Mucosa of stomach (tissue), 1 donor: ENCODE measurements at regions not wholly inside any gene's neighbourhood (a gene's known extent, or its start where the extent isn't known, plus 50 kb on each side); places are given as distances from the start of the nearest gene placed in this dataset.

Source experiments
- H3K27me3 ChIP-seq: one replicate; pipeline ENCODE4 v1.7.0; 2013; ENCODE audit warnings: mild to moderate bottlenecking, low read length; ENCODE audit not compliant: control insufficient read depth, insufficient read depth
- H3K36me3 ChIP-seq: one replicate; pipeline ENCODE4 v1.7.0; 2013; ENCODE audit warnings: low read length; ENCODE audit not compliant: control insufficient read depth, insufficient read depth
- H3K4me1 ChIP-seq: one replicate; pipeline ENCODE4 v1.7.0; 2013; ENCODE audit warnings: mild to moderate bottlenecking, low read length; ENCODE audit not compliant: control insufficient read depth, insufficient read depth
- H3K4me3 ChIP-seq: one replicate; pipeline ENCODE4 v1.7.0; 2013; ENCODE audit warnings: low read length
- H3K9ac ChIP-seq: one replicate; pipeline ENCODE4 v1.7.0; 2013; ENCODE audit warnings: mild to moderate bottlenecking, low read length, moderate library complexity
- H3K9me3 ChIP-seq: one replicate; pipeline ENCODE4 v1.7.0; 2013; ENCODE audit warnings: mild to moderate bottlenecking, low read length, moderate library complexity; ENCODE audit not compliant: control insufficient read depth
- donor health status: Pancreatic carcinoma.

DNA sequence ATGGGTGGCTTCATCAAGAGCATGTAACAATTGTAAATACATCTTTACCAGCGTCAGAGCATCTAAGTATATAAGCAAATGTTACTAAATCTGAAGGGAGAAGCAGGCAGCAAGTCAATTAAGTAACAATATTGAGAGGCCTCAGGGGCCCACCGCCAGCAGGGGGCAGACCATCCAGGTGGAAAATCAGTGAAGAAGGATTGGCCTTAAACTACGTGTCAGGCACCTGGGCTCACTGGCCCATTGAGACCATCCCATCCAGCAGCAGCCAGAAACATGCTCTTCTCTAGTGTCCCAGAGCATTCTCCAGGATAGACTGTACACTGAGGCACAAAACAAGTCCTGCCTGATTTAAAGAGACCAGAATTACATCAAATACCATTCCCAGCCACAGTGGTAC lies 96.2 kb upstream of the SNTG2 start:
- Histone ChIP-seq H3K36me3 (no peaks in the 10 kb centered on the region), H3K9me3 (no peaks in the 10 kb centered on the region), H3K4me3 (no peak overlapping the region), H3K9ac (no peak overlapping the region), H3K27me3 (no peaks in the 10 kb centered on the region), H3K4me1 (no peaks in the 10 kb centered on the region)

DNA sequence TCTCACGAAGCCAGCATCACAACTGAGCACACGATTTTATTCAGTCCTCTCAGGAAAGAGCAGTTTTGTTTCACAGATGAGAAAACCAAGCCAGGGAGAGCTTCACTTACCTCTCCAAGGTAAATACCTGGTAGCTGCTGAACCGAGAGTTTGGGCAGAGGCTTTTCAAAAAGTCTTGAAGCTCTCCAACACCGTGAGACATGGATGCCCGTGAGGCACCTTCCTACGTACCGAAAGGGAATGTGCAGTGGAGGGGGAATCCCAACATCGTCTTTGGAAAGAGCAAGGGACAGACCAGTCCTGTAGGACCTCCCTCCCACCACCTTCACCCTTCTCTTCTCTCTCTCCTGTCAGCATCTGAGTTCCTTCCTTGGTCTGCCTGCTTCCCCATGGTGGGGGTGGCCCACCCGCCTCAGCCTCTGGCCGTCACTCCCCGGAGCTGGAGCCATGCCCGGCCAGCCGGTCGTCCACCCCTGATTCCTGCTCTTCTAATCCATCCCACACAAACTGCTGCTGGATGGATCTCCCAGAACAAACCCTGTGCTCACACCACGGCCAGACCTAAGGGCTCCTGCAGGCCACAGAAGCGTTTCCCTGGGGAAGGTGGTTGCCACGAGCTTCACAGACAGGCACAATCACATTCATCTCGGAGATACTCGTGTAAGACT lies 97.3 kb upstream of the SNTG2 start:
- Histone ChIP-seq H3K27me3 (no peaks in the 10 kb centered on the region), H3K9ac (no peak overlapping the region), H3K4me1 (no peaks in the 10 kb centered on the region), H3K4me3 (no peak overlapping the region), H3K9me3 (no peaks in the 10 kb centered on the region), H3K36me3 (no peaks in the 10 kb centered on the region)

DNA sequence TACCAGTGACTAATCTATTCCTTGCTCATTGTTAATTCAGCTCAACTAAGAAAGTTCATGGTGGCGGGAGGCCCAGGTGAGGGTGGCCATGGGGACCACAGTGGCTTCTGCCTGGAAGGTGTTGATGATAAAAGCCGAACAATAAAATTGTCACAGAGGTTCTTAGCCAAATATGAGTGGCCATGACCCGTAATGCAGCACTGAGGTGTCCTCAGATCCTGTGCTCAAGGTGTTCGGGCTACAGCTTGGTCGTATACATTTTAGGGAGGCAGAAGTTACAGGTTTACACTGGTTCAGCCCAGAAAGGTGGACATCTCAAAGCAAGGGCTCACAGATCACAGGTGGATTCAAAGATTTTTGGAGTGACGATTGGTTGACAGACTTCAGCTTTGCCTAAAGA lies 98.5 kb upstream of the SNTG2 start:
- Histone ChIP-seq H3K4me3 (no peak overlapping the region), H3K9ac (no peak overlapping the region), H3K9me3 (no peaks in the 10 kb centered on the region), H3K27me3 (no peaks in the 10 kb centered on the region), H3K36me3 (no peaks in the 10 kb centered on the region), H3K4me1 (no peaks in the 10 kb centered on the region)

DNA sequence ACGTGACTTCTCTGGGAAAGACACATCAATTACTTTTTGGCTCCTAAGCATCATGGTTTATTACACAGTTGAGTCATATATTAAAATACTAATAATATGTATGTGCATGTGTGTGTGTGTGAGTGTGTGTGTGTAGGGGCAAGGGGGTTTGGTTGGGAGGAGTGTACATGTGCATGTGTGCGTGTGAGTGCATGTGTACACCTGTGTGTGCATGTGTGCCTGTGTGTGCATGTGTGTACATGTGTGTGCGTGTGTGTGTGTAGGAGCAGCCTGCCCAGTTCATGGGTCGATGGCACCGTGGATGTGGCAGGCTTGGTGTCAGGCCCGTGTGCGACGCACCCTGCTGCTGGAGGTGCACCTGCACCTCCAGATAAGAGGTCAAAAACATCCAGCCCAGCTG lies 99.0 kb upstream of the SNTG2 start:
- H3K9ac ChIP-seq, result no peak overlapping the region

DNA sequence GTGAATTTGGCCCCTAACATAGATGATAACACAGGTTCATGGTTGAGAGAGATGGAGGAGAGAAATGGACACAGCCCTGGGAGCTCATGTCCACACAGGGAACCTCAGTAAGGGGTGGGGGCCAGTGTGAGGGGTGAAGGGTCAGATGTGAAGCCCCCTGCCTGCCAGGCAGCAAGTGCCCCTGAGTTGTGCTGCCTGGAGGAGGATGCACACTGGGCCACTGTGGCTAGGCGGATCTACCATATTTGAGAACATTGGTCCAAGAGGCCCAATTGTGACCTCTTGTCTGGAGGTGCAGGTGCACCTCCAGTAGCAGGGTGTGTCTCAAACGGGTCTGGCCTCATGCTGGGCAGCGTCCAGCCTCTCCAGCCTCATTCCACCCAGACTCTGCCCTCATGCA lies 99.6 kb upstream of the SNTG2 start:
- no peaks in the 10 kb centered on the region for H3K4me1 ChIP-seq
- H3K9ac ChIP-seq, result no peak overlapping the region
- no peaks in the 10 kb centered on the region for H3K27me3 ChIP-seq
- H3K36me3 ChIP-seq, result no peaks in the 10 kb centered on the region
- no peaks in the 10 kb centered on the region for H3K9me3 ChIP-seq
- H3K4me3 ChIP-seq, result no peak overlapping the region

More for the DNA sequence above, 99.0 kb upstream of the SNTG2 start:
- H3K4me1 ChIP-seq, result no peaks in the 10 kb centered on the region
- no peaks in the 10 kb centered on the region for H3K27me3 ChIP-seq
- H3K4me3 ChIP-seq, result no peak overlapping the region
- H3K9me3 ChIP-seq, result no peaks in the 10 kb centered on the region
- H3K36me3 ChIP-seq, result no peaks in the 10 kb centered on the region

DNA sequence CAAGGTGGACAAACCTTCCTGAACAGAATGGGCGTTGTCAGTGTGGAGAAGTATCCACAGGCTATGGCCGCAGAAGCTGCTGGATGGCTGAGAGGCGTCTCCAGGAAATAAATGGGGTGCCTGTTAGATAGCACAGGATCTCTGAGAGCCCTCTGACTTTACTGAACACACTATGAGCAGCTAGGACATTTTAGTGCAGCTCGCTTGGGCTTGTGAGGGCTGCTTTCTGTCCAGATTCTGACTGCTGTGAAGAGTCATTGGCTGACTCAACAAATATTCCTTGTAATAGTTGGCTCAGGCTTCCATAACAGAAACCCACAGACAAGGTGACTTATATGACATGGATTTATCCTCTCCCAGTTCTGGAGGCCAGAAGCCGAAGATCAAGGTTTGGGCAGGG lies 100.2 kb upstream of the SNTG2 start:
- H3K36me3 ChIP-seq, result no peaks in the 10 kb centered on the region
- H3K9me3 ChIP-seq, result no peaks in the 10 kb centered on the region
- H3K9ac ChIP-seq, result no peak overlapping the region
- no peaks in the 10 kb centered on the region for H3K4me1 ChIP-seq
- H3K27me3 ChIP-seq, result no peaks in the 10 kb centered on the region
- H3K4me3 ChIP-seq, result no peak overlapping the region

DNA sequence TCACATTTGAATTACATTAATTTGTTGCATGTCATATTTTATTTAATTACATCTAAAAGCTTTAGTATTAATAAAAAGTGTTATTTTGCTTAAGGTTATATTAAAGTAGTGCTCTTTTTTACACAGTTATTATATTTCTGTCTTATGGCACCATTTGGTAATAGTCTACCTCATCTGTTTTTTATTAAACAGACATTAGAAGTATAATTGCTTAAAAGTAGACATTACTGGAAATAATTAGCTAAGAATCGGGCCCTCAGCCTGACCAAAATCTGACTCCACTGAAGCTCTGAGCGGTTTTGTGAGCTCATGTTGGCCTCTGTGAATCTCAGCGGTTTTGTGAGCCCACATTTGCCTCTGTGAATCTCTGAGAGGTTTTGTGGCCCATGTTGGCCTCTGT lies 102.5 kb upstream of the SNTG2 start:
- H3K36me3 ChIP-seq, result no peaks in the 10 kb centered on the region
- H3K9me3 ChIP-seq, result no peaks in the 10 kb centered on the region
- H3K9ac ChIP-seq, result no peak overlapping the region
- H3K27me3 ChIP-seq, result no peaks in the 10 kb centered on the region
- no peak overlapping the region for H3K4me3 ChIP-seq
- no peaks in the 10 kb centered on the region for H3K4me1 ChIP-seq

DNA sequence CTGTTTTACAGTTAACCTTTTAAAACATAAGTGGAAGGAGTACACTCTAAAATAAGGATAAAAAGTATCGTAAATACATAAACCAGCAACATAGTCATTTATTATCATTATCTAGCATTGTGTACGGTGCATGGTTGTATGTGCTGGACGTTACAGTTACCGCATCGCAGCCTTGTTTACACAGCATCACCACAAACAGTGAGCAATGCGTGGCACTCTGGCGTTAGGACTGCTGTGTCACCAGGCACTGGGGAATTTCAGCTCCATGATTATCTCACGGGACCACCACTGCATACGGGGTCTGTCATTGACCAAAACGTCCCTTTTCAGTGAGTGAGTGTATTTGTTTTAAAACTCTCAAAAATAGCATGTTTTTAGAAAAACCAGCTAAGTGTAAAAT lies 103.0 kb upstream of the SNTG2 start:
- no peaks in the 10 kb centered on the region for H3K9me3 ChIP-seq
- no peaks in the 10 kb centered on the region for H3K27me3 ChIP-seq
- H3K36me3 ChIP-seq, result no peaks in the 10 kb centered on the region
- no peaks in the 10 kb centered on the region for H3K4me1 ChIP-seq
- H3K9ac ChIP-seq, result no peak overlapping the region
- no peak overlapping the region for H3K4me3 ChIP-seq

DNA sequence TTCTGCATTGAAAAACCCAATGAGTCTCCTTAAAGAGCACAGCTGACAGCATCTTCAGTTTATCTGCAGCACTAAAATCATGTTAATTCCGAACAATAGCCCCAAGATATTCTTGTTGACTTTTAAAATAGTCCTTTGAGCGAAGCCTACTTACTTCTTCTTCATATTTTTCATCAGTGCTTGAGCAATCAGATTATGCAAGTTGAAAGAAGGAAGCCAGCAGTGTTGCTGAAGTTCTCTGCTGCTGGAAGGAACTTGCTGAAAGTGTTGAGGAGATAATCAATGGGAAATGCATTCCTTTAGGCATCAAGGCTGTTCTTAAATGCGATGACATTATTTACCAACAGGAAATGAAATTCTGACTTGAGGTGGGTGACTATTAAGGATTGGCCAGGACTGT lies 105.9 kb upstream of the SNTG2 start:
- Histone ChIP-seq H3K27me3 (no peaks in the 10 kb centered on the region), H3K4me1 (no peaks in the 10 kb centered on the region), H3K4me3 (no peak overlapping the region), H3K9ac (no peak overlapping the region), H3K36me3 (no peaks in the 10 kb centered on the region), H3K9me3 (no peaks in the 10 kb centered on the region)

DNA sequence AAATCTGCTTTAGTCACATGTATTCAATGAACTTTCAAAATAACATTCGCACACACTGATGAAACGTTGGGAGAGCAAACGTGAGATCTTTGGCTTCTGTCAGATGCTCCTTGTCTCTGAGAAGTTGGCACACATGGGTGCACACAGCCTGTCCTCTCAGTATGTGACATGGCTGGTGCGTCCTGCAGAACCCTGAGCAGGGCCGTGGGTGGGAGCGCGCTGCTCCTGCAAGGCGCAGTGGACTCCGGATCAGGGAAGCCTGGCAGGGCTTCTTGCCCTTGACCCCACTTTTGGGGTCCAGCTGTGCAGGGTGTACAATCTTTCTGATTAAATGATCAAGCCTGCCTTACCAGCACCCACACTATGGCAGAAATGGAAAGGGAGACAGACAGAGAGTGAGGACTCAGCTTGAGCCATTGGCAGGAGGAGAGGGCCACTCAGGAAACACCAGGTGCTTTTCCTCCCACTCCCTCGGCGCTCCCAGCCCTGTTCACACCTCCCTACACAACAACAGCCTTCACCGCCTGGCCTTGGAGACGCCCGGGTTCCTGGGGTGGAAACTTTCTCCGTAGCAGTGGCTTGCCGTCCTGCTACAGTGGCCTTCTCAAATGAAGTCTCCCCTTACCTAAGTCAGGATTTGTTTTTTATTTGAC lies 108.4 kb upstream of the SNTG2 start:
- no peaks in the 10 kb centered on the region for H3K9me3 ChIP-seq
- H3K9ac ChIP-seq, result no peak overlapping the region
- no peak overlapping the region for H3K4me3 ChIP-seq
- no peaks in the 10 kb centered on the region for H3K4me1 ChIP-seq
- no peaks in the 10 kb centered on the region for H3K36me3 ChIP-seq
- H3K27me3 ChIP-seq, result no peaks in the 10 kb centered on the region

DNA sequence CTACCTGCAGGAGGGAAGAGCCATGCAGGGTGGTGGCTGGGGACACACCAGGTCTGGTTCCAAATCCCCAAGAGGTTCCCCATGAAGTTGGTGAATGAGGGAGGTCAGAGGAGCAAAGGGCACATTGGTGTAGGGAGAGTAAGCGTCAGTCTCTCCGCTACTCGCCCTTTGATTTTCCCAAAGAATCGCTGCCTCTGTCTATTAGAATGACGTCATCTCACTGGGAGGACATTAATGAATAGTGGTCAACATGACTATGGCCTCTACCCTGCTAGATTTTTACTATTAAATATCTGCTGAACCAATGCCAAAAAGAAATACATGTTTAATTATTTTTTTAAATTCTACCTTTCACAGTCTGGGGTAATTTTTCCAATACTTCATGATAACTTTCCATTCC lies 109.6 kb upstream of the SNTG2 start:
- Histone ChIP-seq H3K4me1 (no peaks in the 10 kb centered on the region), H3K27me3 (no peaks in the 10 kb centered on the region), H3K36me3 (no peaks in the 10 kb centered on the region), H3K9ac (no peak overlapping the region), H3K9me3 (no peaks in the 10 kb centered on the region), H3K4me3 (no peak overlapping the region)

DNA sequence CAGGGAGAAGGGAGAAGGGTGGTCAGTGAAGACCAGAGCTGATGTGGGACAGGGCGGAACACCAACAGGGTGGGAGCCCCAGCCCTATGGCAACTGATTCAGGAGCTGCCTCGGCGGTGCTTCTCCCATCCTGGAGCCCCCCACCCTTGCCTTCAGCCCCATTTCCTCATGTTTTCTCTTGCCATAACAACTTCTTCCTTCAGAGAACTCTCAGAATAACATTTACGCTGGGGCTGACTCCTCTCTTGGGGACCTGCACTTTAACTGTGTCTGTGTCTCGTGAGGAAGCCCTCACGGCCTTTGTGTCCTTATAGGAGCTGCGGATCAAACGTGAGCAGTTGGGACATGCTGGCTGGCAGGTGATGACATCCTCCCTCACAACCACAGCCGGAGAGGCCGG lies 116.4 kb upstream of the SNTG2 start:
- no peaks in the 10 kb centered on the region for H3K4me1 ChIP-seq
- no peaks in the 10 kb centered on the region for H3K36me3 ChIP-seq
- H3K9me3 ChIP-seq, result no peaks in the 10 kb centered on the region
- H3K4me3 ChIP-seq, result no peak overlapping the region
- no peaks in the 10 kb centered on the region for H3K27me3 ChIP-seq
- no peak overlapping the region for H3K9ac ChIP-seq

DNA sequence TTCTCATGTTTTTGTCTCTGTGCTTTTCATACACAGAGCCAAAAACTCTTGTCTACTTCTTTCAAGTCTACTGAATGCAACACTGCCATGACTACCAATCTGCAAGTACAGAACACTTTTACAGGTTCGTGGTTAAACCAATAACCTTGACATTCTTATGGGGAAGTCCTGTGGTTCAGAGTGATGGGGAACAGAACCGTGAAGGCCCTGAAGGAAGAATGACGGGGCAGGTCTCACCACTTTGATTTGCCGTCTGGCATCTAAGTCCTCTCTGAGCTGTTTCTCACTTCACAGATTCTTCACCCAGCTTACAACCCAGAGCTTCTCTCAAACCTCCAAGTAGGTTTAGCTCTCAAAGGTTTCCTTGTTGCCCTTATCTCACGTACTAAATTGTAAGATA lies 117.5 kb upstream of the SNTG2 start:
- H3K27me3 ChIP-seq, result no peaks in the 10 kb centered on the region
- no peaks in the 10 kb centered on the region for H3K36me3 ChIP-seq
- no peaks in the 10 kb centered on the region for H3K4me1 ChIP-seq
- H3K9me3 ChIP-seq, result no peaks in the 10 kb centered on the region
- no peak overlapping the region for H3K4me3 ChIP-seq
- no peak overlapping the region for H3K9ac ChIP-seq
